ENCODE measurements at regions not wholly inside any gene's neighbourhood (a gene's known extent, or its start where the extent isn't known, plus 50 kb on each side); places are given as distances from the start of the nearest gene placed in this dataset.
"Not testable (repeated sequence)": the region's sequence is repeated elsewhere in the genome, so short reads cannot be mapped to it uniquely, and the experiment has no call there.

DNA sequence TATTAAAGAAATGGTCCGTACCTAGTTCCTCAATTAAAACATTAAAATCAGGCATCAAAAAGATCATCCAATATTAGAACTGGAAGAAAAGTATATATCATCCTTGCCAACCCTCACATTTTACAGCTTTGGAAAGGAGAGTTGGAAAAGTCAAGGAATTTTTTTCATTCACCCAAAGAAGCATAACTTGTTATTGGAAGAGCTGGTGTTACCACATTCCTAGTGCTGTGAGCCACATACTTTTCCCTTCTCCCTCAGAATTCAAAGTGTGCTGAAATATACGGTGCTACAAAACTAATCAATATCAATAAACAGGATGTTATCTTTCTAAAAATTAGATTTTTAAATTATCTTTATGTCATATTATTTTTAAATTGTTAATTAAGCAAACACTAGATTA is 202.1 kb upstream of the FAT3 start:
- DNase-seq: no peak

DNA sequence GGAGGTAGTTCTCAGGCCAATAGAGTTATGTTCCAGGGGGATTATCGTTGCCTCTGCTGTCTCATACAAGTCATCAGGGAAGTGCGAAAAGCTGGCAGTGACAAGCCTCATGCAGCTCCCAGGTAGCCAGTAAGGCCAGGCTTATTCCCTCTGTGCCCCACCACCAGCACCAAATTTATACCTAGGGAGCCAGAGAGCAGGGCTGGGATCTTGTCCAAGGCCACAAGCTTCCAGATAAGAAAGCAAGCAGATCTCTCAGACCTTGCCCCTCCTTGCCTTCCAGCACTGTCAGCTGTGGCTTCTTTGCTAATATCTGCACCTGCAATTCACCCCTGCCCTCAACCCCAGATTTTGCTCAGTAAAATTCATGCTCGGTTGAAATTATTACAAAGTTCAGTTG is 206.3 kb upstream of the FAT3 start:
- DNase-seq: no peak

- DNase-seq: no peak
These were observed 216.4 kb upstream of the FAT3 start for GRCh38 chr11:92008249-92008648.

GRCh38 chr11:92002568-92002967 is 222.1 kb upstream of the FAT3 start:
- no peak for DNase-seq

- no peak for DNase-seq
These were observed 226.1 kb upstream of the FAT3 start for GRCh38 chr11:91998481-91998880.

- no peak for DNase-seq
These were observed 227.4 kb upstream of the FAT3 start for GRCh38 chr11:91997226-91997625.

GRCh38 chr11:91996526-91996925 is 228.1 kb upstream of the FAT3 start:
- DNase-seq: no peak

DNA sequence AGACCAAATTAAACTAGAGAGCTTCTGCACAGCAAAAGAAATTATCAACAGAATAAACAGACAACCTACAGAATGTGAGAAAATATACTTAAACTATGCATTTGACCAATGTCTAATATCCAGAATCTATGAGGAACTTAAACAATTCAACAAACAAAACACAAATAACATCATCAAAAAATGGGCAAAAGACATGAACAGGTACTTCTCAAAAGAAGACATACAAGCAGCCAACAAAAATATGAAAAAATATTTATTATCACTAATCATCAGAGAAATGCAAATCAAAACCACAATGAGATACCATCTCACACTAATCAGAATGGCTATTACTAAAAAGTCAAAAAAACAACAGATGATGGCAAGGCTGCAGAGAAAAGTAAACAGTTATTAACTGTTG is 236.2 kb upstream of the FAT3 start:
- DNase-seq: not testable (repeated sequence)

- DNase-seq: no peak
These were observed 238.4 kb upstream of the FAT3 start for GRCh38 chr11:91986218-91986617.

- no peak for DNase-seq
These were observed 240.5 kb upstream of the FAT3 start for GRCh38 chr11:91984033-91984584.

DNA sequence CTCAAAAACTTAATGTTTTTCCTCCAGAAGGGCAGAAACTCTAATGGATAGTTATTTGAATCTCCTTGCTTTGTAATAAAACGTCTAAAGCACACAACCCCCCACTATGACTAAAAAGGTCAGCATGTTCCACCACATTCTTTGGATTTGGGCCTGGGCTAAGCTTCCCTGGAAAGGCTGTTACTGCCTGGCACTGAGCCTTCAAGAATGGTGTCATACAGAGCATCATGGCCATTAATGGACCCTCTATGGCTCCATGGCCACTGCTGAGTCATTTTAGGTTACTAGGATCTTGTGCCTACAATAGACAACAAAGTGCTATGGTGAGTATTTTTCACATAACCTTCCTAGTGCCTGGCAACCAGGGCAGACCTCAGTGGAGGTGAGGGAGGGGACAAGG is 242.6 kb upstream of the FAT3 start:
- no peak for DNase-seq

DNA sequence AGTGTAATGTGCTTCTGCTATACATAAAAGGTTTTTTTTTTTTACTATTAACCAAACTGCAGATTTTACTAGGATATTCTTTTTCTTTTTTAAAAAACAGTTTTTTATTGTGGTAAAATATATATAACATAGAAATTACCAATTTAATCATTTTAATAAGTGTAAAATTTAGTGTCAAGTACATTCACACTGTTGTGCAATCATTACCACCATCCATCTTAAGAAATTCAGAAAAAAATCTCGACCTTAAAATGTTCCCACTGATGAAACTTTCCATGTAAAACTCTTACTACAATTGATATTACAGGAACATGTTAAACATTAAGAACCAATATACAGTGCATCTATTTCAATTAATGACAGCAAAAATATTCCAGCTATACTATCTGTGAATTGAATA is 244.8 kb upstream of the FAT3 start:
- no peak for DNase-seq

DNA sequence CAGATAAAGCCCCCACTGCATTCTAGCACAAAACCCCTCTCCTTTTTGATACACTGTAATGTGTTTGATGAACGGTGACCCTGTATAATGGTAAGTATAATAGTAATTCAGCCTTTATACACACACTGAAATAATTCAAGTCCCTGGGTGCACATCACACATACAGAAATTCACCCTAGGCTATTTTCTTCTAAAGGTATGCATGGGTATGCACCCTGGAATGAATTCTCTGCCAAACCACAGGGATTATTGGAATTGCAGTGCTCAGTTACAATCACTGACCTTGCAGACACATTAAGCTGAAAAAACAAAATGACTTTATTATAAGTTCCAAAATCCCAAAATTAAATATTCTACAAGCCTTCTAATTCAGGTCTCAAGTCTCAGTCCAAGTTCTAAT is 245.9 kb upstream of the FAT3 start:
- no peak for DNase-seq

- no peak for DNase-seq
These were observed 251.9 kb upstream of the FAT3 start for GRCh38 chr11:91972665-91973266.

- no peak for DNase-seq
These were observed 254.0 kb upstream of the FAT3 start for GRCh38 chr11:91970624-91971023.

DNA sequence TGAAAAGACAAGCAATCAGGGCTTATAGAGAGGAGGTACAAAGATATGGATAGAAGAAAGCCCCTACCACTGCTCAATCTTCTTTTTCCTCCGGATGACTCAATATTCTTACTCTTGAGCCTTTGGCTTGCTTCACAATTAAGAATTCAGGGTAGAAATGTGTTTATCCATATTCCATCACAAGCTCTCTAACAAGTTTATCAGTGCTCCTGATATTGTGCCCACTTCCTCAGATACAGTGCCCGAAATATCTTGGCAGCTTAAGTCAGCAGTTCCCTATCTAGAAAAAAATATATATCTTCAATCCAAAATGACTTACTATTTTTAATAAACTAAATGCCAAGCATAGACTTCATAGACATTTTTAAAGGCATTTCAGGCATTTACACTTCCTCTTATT is 255.1 kb upstream of the FAT3 start:
- no peak for DNase-seq

GRCh38 chr11:91967691-91968045 is 256.9 kb upstream of the FAT3 start:
- no peak for DNase-seq

GRCh38 chr11:91967026-91967690 is 257.5 kb upstream of the FAT3 start:
- no peak for DNase-seq

GRCh38 chr11:91966368-91966767 is 258.2 kb upstream of the FAT3 start:
- DNase-seq: no peak

DNA sequence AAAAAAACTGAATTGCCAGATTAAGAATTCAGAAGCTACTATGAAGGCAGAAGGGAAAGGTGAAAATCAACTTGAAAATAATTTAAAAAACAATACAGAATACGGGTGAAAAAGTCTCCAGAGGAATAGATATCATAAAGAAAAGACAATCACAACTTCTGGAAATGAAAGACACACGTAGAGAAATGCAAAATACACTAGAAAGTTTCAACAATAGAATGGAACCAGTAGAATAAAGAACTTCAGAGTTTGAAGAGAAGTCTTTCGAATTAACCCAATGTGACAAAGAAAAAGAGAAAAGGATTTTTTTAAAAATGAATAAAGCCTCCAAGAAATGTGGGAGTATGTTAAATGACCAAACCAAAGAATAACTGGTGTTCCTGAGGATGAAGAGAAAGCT is 263.8 kb upstream of the FAT3 start:
- DNase-seq: no peak

GRCh38 chr11:91959411-91959810 is 265.2 kb upstream of the FAT3 start:
- no peak for DNase-seq

- no peak for DNase-seq
These were observed 267.9 kb upstream of the FAT3 start for GRCh38 chr11:91956711-91957110.

- no peak for DNase-seq
These were observed 269.4 kb upstream of the FAT3 start for GRCh38 chr11:91955206-91955605.

GRCh38 chr11:91952056-91952455 is 272.6 kb upstream of the FAT3 start:
- no peak for DNase-seq

Data from midbrain (tissue), 1 donor.